HEK293T (cell line): ENCODE measurements at regions not wholly inside any gene's neighbourhood (a gene's known extent, or its start where the extent isn't known, plus 50 kb on each side); places are given as distances from the start of the nearest gene placed in this dataset.

Source experiments
- FOXM1 ChIP-seq: fragments of 450-650 bp; IDR thresholded peaks from 2 replicates; pipeline ENCODE4 v1.6.1; 2017; ENCODE audit warnings: mild to moderate bottlenecking, borderline replicate concordance
- NFRKB ChIP-seq: fragments of 450-650 bp; IDR thresholded peaks from 2 replicates; pipeline ENCODE4 v1.6.1; 2016; ENCODE audit warnings: mild to moderate bottlenecking, moderate library complexity
- SUZ12 ChIP-seq: fragments of 450-650 bp; IDR thresholded peaks from 2 replicates; pipeline ENCODE4 v1.6.1; 2016; ENCODE audit warnings: mild to moderate bottlenecking
- TARDBP ChIP-seq: fragments of 450-650 bp; IDR thresholded peaks from 2 replicates; pipeline ENCODE4 v1.6.1; 2016

DNA sequence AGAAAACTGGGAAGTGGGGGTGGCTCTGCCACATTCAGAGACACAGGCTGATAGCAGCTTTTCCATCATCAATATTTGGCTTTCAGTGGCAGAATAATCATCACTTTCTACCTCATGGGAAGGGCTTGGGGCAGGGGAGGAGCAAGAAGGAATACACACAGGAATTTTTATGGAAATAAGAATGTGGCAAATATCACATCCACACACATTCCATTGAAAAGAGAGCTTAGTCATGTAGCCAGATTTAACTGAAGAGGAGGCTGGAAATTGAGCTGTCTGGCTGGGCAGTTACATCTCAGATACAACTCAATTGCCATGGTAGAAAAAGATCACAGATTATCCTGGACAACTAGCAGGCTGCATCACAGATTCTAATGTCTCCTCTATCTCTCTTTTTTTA lies 1474.0 kb upstream of the ACVR2A start:
- TF ChIP-seq SUZ12 (no peak), TARDBP (no peak), FOXM1 (no peak), NFRKB (no peak)
